ENCODE measurements at regions not wholly inside any gene's neighbourhood (a gene's known extent, or its start where the extent isn't known, plus 50 kb on each side); places are given as distances from the start of the nearest gene placed in this dataset.

- no peaks in the 10 kb centered on the region for H3K27me3 ChIP-seq
- intact Hi-C loops (cut with DNase I), result no loop called here
- H3K4me3 ChIP-seq, result no peak overlapping the region
- WGBS, 3 donors, result 5 to 13% (median 9%) methylated on average over 2 of the region's 2 CpGs
- no peaks in the 10 kb centered on the region for H3K9me3 ChIP-seq
- no peak for DNase-seq
- TF ChIP-seq CTCF (IDR thresholded peaks at IDR 0.05), result no peak
- TF ChIP-seq POLR2A (IDR thresholded peaks at IDR 0.05), result no peak
- TF ChIP-seq EP300 (IDR thresholded peaks at IDR 0.05), result no peak
- no peak overlapping the region for H3K27ac ChIP-seq
- H3K4me1 ChIP-seq (ENCODE audit: insufficient read depth), result no peaks in the 10 kb centered on the region
- H3K36me3 ChIP-seq, result no peaks in the 10 kb centered on the region
These were observed 242.3 kb upstream of the ROBO1 start for GRCh38 chr3:80010021-80010571.

- Histone ChIP-seq H3K9me3 (no peaks in the 10 kb centered on the region), H3K36me3 (no peaks in the 10 kb centered on the region), H3K27ac (no peak overlapping the region), H3K27me3 (no peaks in the 10 kb centered on the region), H3K4me1 (ENCODE audit: insufficient read depth) (no peaks in the 10 kb centered on the region), H3K4me3 (no peak overlapping the region)
- TF ChIP-seq CTCF (IDR thresholded peaks at IDR 0.05) (no peak), EP300 (IDR thresholded peaks at IDR 0.05) (no peak), POLR2A (IDR thresholded peaks at IDR 0.05) (no peak)
- DNase-seq, result no peak
- WGBS, 3 donors, result 96 to 100% (median 98%) methylated on average over 1 of the region's 1 CpG
- intact Hi-C loops (cut with DNase I), result no loop called here
These were observed 239.7 kb upstream of the ROBO1 start for GRCh38 chr3:80007522-80007921.

GRCh38 chr3:80006315-80006714 is 238.5 kb upstream of the ROBO1 start:
- Histone ChIP-seq H3K4me3 (no peak overlapping the region), H3K9me3 (no peaks in the 10 kb centered on the region), H3K27me3 (no peaks in the 10 kb centered on the region), H3K27ac (no peak overlapping the region), H3K4me1 (ENCODE audit: insufficient read depth) (no peaks in the 10 kb centered on the region), H3K36me3 (no peaks in the 10 kb centered on the region)
- DNase-seq, result no peak
- intact Hi-C loops (cut with DNase I), result no loop called here
- TF ChIP-seq POLR2A (IDR thresholded peaks at IDR 0.05) (no peak), CTCF (IDR thresholded peaks at IDR 0.05) (no peak), EP300 (IDR thresholded peaks at IDR 0.05) (no peak)

GRCh38 chr3:80000022-80000421 is 232.2 kb upstream of the ROBO1 start:
- Histone ChIP-seq H3K27me3 (no peaks in the 10 kb centered on the region), H3K36me3 (no peaks in the 10 kb centered on the region), H3K4me3 (no peak overlapping the region), H3K27ac (no peak overlapping the region), H3K4me1 (ENCODE audit: insufficient read depth) (no peaks in the 10 kb centered on the region), H3K9me3 (no peaks in the 10 kb centered on the region)
- TF ChIP-seq EP300 (IDR thresholded peaks at IDR 0.05) (no peak), CTCF (IDR thresholded peaks at IDR 0.05) (no peak), POLR2A (IDR thresholded peaks at IDR 0.05) (no peak)
- intact Hi-C loops (cut with DNase I), result no loop called here
- no peak for DNase-seq
- WGBS, 3 donors, result 89 to 93% (median 92%) methylated on average over 5 of the region's 5 CpGs

Data from ovary (tissue), 7 donors.